Central memory CD8-positive, alpha-beta T cell (primary cell): ENCODE measurements at regions not wholly inside any gene's neighbourhood (a gene's known extent, or its start where the extent isn't known, plus 50 kb on each side); places are given as distances from the start of the nearest gene placed in this dataset.
"Not testable (repeated sequence)": the region's sequence is repeated elsewhere in the genome, so short reads cannot be mapped to it uniquely, and the experiment has no call there.

Source experiments
- ATAC-seq: fragments of 150-1000 bp; cut with Tn5 transposase; replicated peaks from 2 replicates; pipeline ENCODE4 v1.10.0; 2022; ENCODE audit warnings: mild to moderate bottlenecking, moderate FRiP score, moderate number of reproducible peaks; ENCODE audit not compliant: poor library complexity, severe bottlenecking; ENCODE audit errors: extremely low read depth
- DNase-seq, 2 donors: peaks; one replicate each; pipeline ENCODE4 v3.0.0; 2021; ENCODE audit warnings: low spot score in 2 of 2
- H3K27ac Mint-ChIP-seq: one replicate; pipeline ENCODE4 v1.8.0; 2022; ENCODE audit warnings: low read depth, mild to moderate bottlenecking, moderate library complexity, mixed read lengths
- H3K27me3 Mint-ChIP-seq: one replicate; pipeline ENCODE4 v1.8.0; 2022; ENCODE audit warnings: mixed read lengths
- H3K36me3 Mint-ChIP-seq: one replicate; pipeline ENCODE4 v1.8.0; 2022; ENCODE audit warnings: mild to moderate bottlenecking, moderate library complexity, mixed read lengths; ENCODE audit not compliant: insufficient read depth
- H3K4me1 Mint-ChIP-seq: one replicate; pipeline ENCODE4 v1.8.0; 2022; ENCODE audit warnings: mixed read lengths
- H3K4me3 Mint-ChIP-seq: one replicate; pipeline ENCODE4 v1.8.0; 2022; ENCODE audit warnings: mild to moderate bottlenecking, moderate library complexity, mixed read lengths
- H3K9me3 Mint-ChIP-seq: one replicate; pipeline ENCODE4 v1.8.0; 2022; ENCODE audit warnings: mixed read lengths

- no peak for ATAC-seq
- H3K27me3 Mint-ChIP-seq: peaks cover 10% of the 10 kb centered on the region
- no peak for DNase-seq
- H3K4me3 Mint-ChIP-seq: no peak overlapping the region
- peaks cover 2% of the 10 kb centered on the region for H3K36me3 Mint-ChIP-seq
- peak overlapping the region; percentile 24 for H3K27ac Mint-ChIP-seq
- H3K9me3 Mint-ChIP-seq: no peaks in the 10 kb centered on the region
- H3K4me1 Mint-ChIP-seq: no peaks in the 10 kb centered on the region
These were observed 120.2 kb upstream of the KCTD7 start for GRCh38 chr7:66508431-66508830.

- no peaks in the 10 kb centered on the region for H3K4me1 Mint-ChIP-seq
- no peaks in the 10 kb centered on the region for H3K9me3 Mint-ChIP-seq
- no peak overlapping the region for H3K4me3 Mint-ChIP-seq
- H3K27ac Mint-ChIP-seq: no peak overlapping the region
- H3K27me3 Mint-ChIP-seq: peaks cover 1% of the 10 kb centered on the region
- DNase-seq: no peak
- no peak for ATAC-seq
- H3K36me3 Mint-ChIP-seq: no peaks in the 10 kb centered on the region
These were observed 114.6 kb upstream of the KCTD7 start for GRCh38 chr7:66514050-66514449.

- Mint-ChIP-seq H3K9me3 (no peaks in the 10 kb centered on the region), H3K27ac (no peak overlapping the region), H3K4me1 (peaks cover 6% of the 10 kb centered on the region), H3K27me3 (no peaks in the 10 kb centered on the region), H3K36me3 (no peaks in the 10 kb centered on the region), H3K4me3 (no peak overlapping the region)
- no peak for ATAC-seq
- no peak for DNase-seq
These were observed 111.3 kb upstream of the KCTD7 start for GRCh38 chr7:66517212-66517909.

GRCh38 chr7:66518151-66518691, 110.5 kb upstream of the KCTD7 start:
- no peaks in the 10 kb centered on the region for H3K27me3 Mint-ChIP-seq
- DNase-seq (no peak), ATAC-seq (no peak)
- H3K4me1 Mint-ChIP-seq: peaks cover 8% of the 10 kb centered on the region
- H3K9me3 Mint-ChIP-seq: no peaks in the 10 kb centered on the region
- H3K4me3 Mint-ChIP-seq: no peak overlapping the region
- no peak overlapping the region for H3K27ac Mint-ChIP-seq
- no peaks in the 10 kb centered on the region for H3K36me3 Mint-ChIP-seq

- Mint-ChIP-seq H3K4me1 (peaks cover 11% of the 10 kb centered on the region), H3K9me3 (no peaks in the 10 kb centered on the region), H3K27me3 (no peaks in the 10 kb centered on the region), H3K27ac (no peak overlapping the region), H3K36me3 (no peaks in the 10 kb centered on the region), H3K4me3 (no peak overlapping the region)
- DNase-seq: no peak
- no peak for ATAC-seq
These were observed 107.0 kb upstream of the KCTD7 start for GRCh38 chr7:66521675-66522074.

- no peak for DNase-seq
- no peaks in the 10 kb centered on the region for H3K27me3 Mint-ChIP-seq
- no peak overlapping the region for H3K27ac Mint-ChIP-seq
- H3K4me3 Mint-ChIP-seq: no peak overlapping the region
- H3K4me1 Mint-ChIP-seq: peaks cover 11% of the 10 kb centered on the region
- H3K9me3 Mint-ChIP-seq: no peaks in the 10 kb centered on the region
- H3K36me3 Mint-ChIP-seq: peaks cover 2% of the 10 kb centered on the region
- no peak for ATAC-seq
These were observed 106.2 kb upstream of the KCTD7 start for GRCh38 chr7:66522518-66522917.

GRCh38 chr7:66523409-66523808, 105.3 kb upstream of the KCTD7 start:
- DNase-seq: no peak
- no peaks in the 10 kb centered on the region for H3K27me3 Mint-ChIP-seq
- H3K27ac Mint-ChIP-seq: peak overlapping the region; percentile 61
- H3K4me3 Mint-ChIP-seq: no peak overlapping the region
- peaks cover 2% of the 10 kb centered on the region for H3K36me3 Mint-ChIP-seq
- no peak for ATAC-seq
- peaks cover 11% of the 10 kb centered on the region for H3K4me1 Mint-ChIP-seq
- no peaks in the 10 kb centered on the region for H3K9me3 Mint-ChIP-seq

GRCh38 chr7:66524738-66525137, 103.9 kb upstream of the KCTD7 start:
- Mint-ChIP-seq H3K27me3 (no peaks in the 10 kb centered on the region), H3K4me3 (no peak overlapping the region), H3K4me1 (peaks cover 11% of the 10 kb centered on the region), H3K9me3 (no peaks in the 10 kb centered on the region), H3K27ac (no peak overlapping the region), H3K36me3 (peaks cover 2% of the 10 kb centered on the region)
- ATAC-seq (no peak), DNase-seq (no peak)

- not testable (repeated sequence) for H3K27me3 Mint-ChIP-seq, DNase-seq, H3K9me3 Mint-ChIP-seq, H3K4me3 Mint-ChIP-seq, H3K27ac Mint-ChIP-seq, ATAC-seq, H3K36me3 Mint-ChIP-seq
- peaks cover 10% of the 10 kb centered on the region for H3K4me1 Mint-ChIP-seq
These were observed 101.9 kb upstream of the KCTD7 start for GRCh38 chr7:66526782-66527181.

GRCh38 chr7:66528652-66529051, 100.0 kb upstream of the KCTD7 start:
- Mint-ChIP-seq H3K27me3 (no peaks in the 10 kb centered on the region), H3K4me1 (no peaks in the 10 kb centered on the region), H3K9me3 (no peaks in the 10 kb centered on the region), H3K27ac (no peak overlapping the region), H3K36me3 (peaks cover 2% of the 10 kb centered on the region), H3K4me3 (no peak overlapping the region)
- DNase-seq (no peak), ATAC-seq (no peak)

GRCh38 chr7:66529883-66530610, 98.6 kb upstream of the KCTD7 start:
- Mint-ChIP-seq H3K36me3 (peaks cover 2% of the 10 kb centered on the region), H3K27ac (peak overlapping the region; percentile 78), H3K9me3 (no peaks in the 10 kb centered on the region), H3K27me3 (no peaks in the 10 kb centered on the region), H3K4me3 (no peak overlapping the region), H3K4me1 (no peaks in the 10 kb centered on the region)
- ATAC-seq: no peak
- no peak for DNase-seq

- Mint-ChIP-seq H3K4me1 (no peaks in the 10 kb centered on the region), H3K36me3 (no peaks in the 10 kb centered on the region), H3K27ac (no peak overlapping the region), H3K4me3 (no peak overlapping the region), H3K9me3 (no peaks in the 10 kb centered on the region), H3K27me3 (no peaks in the 10 kb centered on the region)
- ATAC-seq (no peak), DNase-seq (no peak)
These were observed 93.0 kb upstream of the KCTD7 start for GRCh38 chr7:66535414-66536329.
